DMS 273 (cell line): ENCODE measurements at regions not wholly inside any gene's neighbourhood (a gene's known extent, or its start where the extent isn't known, plus 50 kb on each side); places are given as distances from the start of the nearest gene placed in this dataset.

Experiments used
- DNase-seq: peaks from one replicate; lab custom pipeline; 2025; ENCODE audit not compliant: unreplicated experiment; lab: John Stamatoyannopoulos, UW

DNA sequence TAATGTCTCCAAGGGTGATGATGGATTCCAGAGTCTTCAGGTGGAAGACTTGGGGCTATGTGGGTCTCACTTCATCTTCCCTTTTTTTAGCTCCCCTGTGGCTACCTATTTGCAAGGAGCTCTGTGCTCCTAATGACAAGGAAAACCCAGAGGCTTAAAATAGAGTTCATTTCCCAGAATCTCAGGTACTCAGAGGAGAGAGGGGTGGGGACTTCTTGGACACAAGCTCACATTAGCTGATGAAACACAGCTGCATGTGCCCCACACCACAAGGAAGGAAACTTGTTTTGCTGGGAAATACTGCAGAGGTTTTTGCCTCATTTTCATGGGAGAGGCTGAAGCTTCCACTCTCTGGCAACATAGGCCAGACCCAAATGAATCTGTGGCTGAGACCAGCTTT is 138.6 kb upstream of the SLC1A4 start:
- DNase-seq, result no peak

GRCh38 chr2:64852771-64853241 is 136.4 kb upstream of the SLC1A4 start:
- no peak for DNase-seq

DNA sequence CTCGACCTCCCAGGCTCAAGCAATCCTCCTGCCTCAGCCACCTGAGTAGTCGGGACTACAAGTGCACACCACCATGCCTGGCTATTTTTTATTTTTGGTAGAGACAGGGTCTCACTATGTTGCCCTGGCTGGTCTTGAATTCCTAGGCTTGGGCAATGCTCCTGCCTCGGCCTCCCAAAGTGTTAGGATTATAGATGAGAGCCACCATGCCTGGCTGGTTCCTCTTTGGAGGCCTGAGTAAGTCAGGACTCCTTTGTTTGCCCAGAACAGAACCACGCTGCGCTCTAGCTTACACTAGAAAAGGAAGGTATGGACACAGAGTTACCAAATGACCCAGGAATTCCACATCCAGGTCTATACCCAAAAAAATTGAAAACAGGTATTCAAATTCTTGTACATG is 135.9 kb upstream of the SLC1A4 start:
- no peak for DNase-seq

DNA sequence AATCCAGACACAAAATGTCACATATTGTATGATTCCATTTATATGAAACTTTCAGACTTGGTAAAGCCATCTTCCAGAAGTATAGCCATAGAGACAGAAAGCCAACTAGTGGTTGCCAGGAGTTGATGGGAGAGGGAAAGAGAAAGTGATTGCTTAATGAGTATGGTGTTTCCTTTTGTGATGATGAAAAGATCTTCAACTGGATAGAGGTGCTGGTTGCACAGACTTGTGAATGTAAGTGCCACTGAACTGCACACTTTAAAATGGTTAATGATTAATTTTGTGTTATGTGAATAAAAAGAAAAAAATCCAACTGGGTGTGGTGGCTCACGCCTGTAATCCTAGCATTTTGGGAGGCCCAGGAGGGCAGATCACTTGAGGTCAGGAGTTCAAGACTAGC is 135.3 kb upstream of the SLC1A4 start:
- DNase-seq, result no peak

DNA sequence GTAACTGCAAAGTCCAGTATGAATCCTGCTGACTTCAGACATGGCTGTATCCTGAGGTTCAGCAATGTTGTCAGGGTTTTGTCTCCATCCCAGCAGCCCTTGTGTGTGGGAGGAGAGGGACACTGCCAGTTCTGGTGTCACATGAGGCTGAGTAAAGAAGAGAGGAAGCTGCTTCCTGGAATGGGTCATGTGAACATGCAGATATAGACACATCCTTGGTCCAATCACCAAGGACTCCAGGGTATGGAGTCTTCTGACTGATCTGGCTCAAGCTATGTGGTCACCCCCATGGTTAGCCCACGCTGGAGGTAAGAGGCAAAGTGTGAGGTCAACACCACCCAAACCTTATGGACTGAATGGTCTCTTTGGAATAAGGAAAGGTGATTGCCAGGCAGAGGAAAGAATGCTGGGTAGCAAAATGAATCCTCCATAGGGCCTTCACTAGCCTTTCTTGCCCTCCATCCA is 134.4 kb upstream of the SLC1A4 start:
- DNase-seq, result no peak

DNA sequence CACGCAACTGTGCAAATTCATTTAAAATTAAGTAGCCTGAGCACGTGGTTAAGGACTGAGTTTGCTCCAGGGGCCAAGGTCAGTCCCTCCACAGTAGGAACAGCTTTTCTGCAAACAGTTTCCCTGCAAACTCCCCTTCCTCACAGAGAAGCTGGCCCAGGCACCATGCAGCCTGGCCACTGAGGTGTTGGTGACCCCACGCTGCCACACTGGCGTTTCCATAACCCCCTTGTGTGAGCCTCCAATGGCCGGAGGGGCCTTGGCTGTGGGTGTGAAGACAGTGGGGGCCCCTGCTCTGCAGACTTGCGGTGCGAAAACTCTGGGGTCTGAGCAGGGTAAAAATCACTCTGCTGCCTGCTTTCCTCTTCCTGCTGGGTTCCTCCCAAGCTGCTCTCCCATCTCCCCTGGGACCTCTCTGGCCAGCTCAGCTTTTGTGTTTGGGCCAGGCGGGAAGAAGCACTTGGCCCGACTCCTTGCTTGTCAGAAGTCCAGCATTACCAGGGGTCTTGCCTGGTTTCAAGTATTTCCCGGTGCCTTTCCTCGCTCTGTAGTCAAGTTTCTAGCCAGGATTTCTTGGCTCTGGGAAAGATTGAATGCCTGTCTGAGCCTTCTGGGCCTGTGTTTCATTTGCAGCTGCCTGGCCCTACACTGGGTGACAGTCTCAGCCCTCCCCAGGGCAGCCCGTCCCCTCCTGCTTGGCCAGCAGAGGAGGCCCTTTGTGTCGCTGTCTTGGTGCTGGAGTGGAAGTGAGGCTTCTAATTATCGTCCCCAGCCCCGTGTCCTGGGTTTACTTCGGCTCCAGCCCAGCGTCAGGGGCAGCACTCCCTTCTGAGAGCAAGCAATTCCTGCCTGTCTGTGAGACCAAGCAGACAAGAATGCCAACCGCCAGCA is 131.4 kb upstream of the SLC1A4 start:
- DNase-seq, result peak; percentile 56

- DNase-seq, result peak; percentile 28
These were observed 130.5 kb upstream of the SLC1A4 start for GRCh38 chr2:64858541-64859311.

DNA sequence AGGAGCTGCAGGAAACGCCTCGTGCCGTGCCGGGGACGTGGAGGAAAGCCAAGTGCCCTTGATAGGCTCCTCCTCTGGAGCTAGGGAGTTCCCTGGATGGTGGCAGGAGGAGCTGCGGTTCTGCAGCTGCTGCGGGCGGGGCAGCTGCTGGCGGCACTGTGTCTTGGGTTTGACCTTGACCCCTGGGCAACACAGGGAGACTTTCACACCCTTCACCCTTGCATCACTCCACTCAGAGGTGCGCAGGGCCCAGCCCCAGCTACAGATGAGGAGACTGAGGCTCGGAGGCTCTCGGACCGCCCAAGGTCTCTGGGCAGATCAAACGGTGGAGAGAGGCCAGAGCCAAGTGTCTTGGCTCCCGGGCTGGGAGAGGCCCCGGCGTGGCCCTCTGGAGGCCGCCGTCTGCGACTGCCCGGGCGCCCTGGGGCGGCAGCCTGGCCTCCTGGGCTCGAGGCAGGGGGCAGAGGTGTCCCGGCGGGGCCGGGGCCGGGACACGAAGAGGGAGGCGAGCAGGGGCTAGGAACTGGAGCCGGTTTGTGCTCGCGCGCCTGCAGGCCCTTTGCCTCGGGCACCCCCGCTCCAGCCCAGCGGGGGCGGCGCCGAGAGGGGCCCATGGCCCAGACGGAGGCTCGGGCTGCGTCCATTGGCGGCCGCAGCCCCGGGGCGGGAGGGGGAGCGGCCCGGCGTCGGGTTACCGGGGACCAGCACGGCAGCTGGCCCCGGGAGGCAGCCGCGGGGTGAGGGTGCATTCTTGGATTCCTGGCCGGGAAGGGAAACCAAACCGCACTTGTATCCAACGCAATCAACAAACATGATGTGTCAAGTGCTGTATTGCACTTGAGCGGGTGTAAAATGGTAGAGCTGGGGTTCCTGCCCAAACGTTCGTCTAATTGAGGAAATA is 129.6 kb upstream of the SLC1A4 start:
- DNase-seq, result peak; percentile 92

DNA sequence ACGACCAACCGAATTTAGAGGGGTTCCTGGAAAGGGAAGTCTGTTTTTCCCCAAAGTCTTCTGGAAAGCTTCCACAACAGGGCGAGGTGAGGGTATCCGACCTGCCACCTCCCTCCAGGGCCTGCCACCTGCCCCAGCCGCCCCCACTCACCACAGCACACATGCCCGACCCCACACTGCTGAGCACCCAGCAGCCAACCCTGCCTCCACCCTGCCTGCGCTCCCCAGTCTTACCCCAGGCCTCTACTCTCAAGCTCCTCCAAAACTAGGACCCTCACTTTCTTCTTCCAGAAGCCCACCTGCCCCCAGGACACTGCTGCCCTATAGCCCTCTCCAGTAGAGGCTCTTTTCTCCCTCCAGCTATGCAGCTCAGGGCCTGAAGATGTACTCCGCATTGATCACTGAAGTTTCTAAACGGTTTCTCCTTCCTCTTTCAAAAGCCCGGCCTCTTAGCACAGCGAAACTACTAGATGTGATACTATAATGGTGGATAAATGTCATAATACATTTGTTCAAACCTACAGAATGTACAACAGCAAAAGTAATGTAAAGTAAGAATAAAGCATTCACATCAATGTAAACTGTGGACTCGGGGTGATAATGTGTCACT is 128.8 kb upstream of the SLC1A4 start:
- no peak for DNase-seq

DNA sequence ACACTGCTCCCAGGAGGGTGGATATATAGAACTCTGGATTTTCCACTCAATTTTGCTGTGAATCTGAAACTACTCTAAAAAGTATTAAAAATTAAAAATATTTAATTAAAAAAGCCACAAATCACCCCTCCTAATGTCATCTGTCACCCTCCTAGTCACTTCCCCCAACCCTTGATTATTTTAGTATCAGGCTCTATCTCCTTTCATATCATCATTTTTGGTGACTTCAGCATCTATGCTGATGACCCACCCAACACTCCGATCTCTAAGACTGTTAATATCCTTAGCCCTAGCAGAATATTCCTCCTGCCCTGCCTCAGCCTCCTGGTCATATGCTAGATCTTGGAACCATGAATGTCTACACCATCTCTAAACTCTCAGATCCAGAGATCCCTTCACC is 128.3 kb upstream of the SLC1A4 start:
- no peak for DNase-seq

- DNase-seq, result no peak
These were observed 127.5 kb upstream of the SLC1A4 start for GRCh38 chr2:64861452-64862397.

GRCh38 chr2:64862623-64863022 is 126.6 kb upstream of the SLC1A4 start:
- no peak for DNase-seq

- DNase-seq, result no peak
These were observed 125.9 kb upstream of the SLC1A4 start for GRCh38 chr2:64863097-64863820.

DNA sequence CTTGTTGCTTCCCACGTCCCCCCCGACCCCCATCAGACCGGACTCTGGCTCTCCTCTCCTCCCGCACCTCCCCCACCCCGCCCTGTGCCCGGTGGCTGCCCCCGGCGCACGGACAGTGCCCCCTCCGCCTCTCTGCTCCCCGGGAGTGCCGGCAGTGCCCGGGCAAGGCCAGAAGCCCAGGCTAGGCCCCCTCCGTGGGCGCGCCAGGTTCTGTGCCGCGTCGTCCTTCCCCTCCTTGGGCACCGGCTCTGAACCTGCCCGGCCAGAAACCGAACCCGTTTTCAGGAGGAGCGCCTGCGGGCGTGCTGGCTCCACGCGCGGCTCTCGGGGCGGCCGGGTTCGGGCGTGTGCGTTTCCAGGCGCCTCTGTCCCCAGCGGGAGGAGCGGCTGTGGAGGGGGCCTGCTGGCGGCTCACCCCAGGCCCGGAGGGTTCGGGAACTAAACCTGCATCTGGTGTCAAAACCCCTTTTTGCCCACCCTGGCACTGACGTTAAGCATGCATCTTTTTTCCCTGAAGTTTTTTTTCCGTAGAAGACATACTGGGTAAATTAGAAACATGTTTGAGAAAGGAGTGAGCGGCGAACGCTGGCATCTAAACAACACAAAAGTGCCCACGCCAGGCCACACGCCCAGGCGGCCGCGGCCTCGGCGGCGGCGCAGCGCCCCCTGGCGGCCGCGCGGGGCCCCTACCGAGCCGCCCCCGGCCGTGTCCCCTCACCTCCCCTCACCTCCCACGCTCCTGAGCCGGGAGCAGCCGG is 123.9 kb upstream of the SLC1A4 start:
- DNase-seq, result peak; percentile 82

DNA sequence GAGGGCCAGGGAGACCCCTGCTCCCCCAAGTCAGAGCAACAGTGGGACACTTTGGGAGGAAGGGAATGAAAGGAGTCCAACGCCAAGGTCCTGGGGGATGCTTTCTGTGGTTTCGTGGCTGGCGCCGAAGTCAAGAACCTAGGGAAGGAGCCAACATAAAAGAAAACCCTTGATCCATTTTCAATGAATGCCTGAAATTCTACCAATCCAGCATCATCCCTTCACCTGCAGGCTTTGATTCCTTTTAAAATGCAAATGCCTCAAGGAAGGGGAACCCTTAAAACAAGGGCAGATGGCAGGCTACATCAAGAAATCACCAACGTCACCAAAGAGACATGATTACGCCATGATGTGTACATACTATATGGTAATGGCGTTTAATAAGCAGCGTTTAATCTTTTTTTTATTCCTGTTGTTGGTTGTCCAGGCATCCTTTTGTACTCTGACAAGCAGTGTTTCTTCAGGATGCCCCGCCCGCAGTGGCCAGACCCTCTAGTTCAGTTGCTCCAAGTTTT is 123.3 kb upstream of the SLC1A4 start:
- DNase-seq, result no peak

DNA sequence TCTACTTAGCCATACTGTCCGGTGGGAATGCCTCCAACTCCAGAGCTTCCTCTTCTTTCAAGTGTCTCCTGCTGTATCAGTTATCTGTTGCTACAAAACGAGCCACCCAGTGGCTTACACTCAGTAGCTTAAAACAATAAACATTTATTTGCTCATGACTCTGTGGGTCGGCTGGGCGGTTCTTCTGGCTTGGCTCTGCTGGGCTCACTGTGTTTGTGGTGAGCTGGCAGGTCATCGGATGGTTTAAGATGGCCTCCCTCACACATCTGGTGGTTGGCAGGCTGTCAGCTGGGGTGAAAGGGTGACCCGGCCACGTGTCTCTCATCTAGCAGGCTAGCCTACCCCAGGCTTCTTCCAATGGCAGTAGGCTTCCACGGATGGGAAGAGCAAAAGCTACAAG is 122.4 kb upstream of the SLC1A4 start:
- peak; percentile 20 for DNase-seq

DNA sequence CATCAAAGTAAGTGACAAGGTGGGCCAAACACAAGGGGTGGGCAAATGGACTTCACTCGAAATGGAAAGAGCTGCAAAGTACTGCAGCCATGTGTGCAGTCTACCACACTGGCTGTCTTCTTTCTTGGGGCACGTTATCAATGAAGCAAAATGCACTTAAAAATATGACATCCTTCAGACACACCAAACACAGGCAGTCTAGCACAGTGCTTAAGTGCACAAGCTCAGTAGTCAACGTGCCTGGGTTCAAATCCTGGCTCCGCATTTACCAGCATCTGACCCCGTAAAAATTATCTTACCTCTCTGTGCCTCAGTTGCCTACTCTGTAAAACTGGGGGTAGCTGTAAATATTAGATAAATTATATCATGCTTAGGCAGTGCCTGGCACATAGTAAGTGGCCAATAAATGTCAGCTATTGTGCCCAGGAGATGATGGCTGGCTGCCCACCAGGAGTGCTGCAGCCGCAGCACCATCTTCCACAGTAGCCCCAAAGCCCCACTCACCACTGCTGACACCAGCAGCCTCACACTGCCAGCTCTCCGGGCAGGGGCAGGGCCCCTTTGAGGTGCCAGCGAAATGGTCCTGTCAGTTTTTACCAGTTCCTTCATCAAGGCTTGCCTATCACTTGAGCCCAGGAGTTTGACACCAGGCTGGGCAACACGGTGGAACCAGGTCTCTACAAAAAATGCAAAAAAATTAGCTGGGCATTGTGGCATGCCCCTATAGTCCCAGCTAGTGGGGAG is 121.8 kb upstream of the SLC1A4 start:
- no peak for DNase-seq
